Endodermal cell (in vitro differentiated cells): ENCODE measurements at regions not wholly inside any gene's neighbourhood (a gene's known extent, or its start where the extent isn't known, plus 50 kb on each side); places are given as distances from the start of the nearest gene placed in this dataset.

Experiments
- DNase-seq: peaks from one replicate; pipeline ENCODE4 v3.0.0-alpha.2; 2017
- H3K27ac ChIP-seq: 2 replicates; pipeline ENCODE4 v1.5.1; 2013; ENCODE audit warnings: mild to moderate bottlenecking, low read depth, low read length, moderate library complexity
- H3K27me3 ChIP-seq: 2 replicates; pipeline ENCODE4 v1.6.1; 2013; ENCODE audit warnings: mild to moderate bottlenecking, low read length, moderate library complexity; ENCODE audit not compliant: insufficient read depth, control insufficient read depth, poor library complexity, severe bottlenecking
- H3K36me3 ChIP-seq: 2 replicates; pipeline ENCODE4 v1.7.0; 2013; ENCODE audit warnings: mild to moderate bottlenecking, low read length, moderate library complexity; ENCODE audit not compliant: control insufficient read depth, insufficient read depth
- H3K4me1 ChIP-seq: one replicate; pipeline ENCODE4 v1.7.0; 2013; ENCODE audit warnings: low read length; ENCODE audit not compliant: control insufficient read depth, insufficient read depth
- H3K4me3 ChIP-seq: 2 replicates; pipeline ENCODE4 v1.5.1; 2013; ENCODE audit warnings: mild to moderate bottlenecking, low read length, moderate library complexity
- H3K9ac ChIP-seq: 2 replicates; pipeline ENCODE4 v1.6.1; 2013; ENCODE audit warnings: mild to moderate bottlenecking, low read length, moderate library complexity; ENCODE audit not compliant: poor library complexity, severe bottlenecking; ENCODE audit errors: extremely low read depth
- H3K9me3 ChIP-seq: 2 replicates; pipeline ENCODE4 v1.6.1; 2013; ENCODE audit warnings: mild to moderate bottlenecking, low read length, moderate library complexity; ENCODE audit not compliant: control insufficient read depth
- H3K27ac Mint-ChIP-seq: 2 replicates; pipeline ENCODE4 v1.8.0; 2020; ENCODE audit warnings: mixed read lengths
- H3K27me3 Mint-ChIP-seq: 2 replicates; pipeline ENCODE4 v1.8.0; 2021; ENCODE audit warnings: mild to moderate bottlenecking, mixed read lengths; ENCODE audit not compliant: insufficient read depth
- H3K36me3 Mint-ChIP-seq: 2 replicates; pipeline ENCODE4 v1.8.0; 2020; ENCODE audit warnings: low read depth, mixed read lengths
- H3K4me1 Mint-ChIP-seq: 2 replicates; pipeline ENCODE4 v1.8.0; 2020; ENCODE audit warnings: mixed read lengths
- H3K4me3 Mint-ChIP-seq: 2 replicates; pipeline ENCODE4 v1.8.0; 2020; ENCODE audit warnings: mild to moderate bottlenecking, moderate library complexity, mixed read lengths
- H3K9me3 Mint-ChIP-seq: 2 replicates; pipeline ENCODE4 v1.8.0; 2020; ENCODE audit warnings: mild to moderate bottlenecking, mixed read lengths
- CTCF ChIP-seq: fragments of 200-600 bp; sonication (generic); conservative IDR thresholded peaks from 2 replicates; pipeline ENCODE4 v1.5.0; 2021; ENCODE audit warnings: antibody characterized with exemption, mild to moderate bottlenecking
- WGBS, 2 experiments: methylation state at CpG; one replicate each; pipeline versions ENCODE4 v1.1.5 to v1.1.7; 2013; ENCODE audit warnings: missing lambda C conversion rate in 2 of 2, mixed read lengths in 1 of 2; ENCODE audit not compliant: insufficient coverage in 1 of 2, insufficient read length in 1 of 2; 5-methylcytosine and 5-hydroxymethylcytosine counted together

GRCh38 chr17:77829843-77830799 is 128.4 kb upstream of the TNRC6C start:
- no peak overlapping the region for H3K4me3 Mint-ChIP-seq
- Histone ChIP-seq H3K4me3 (no peak overlapping the region), H3K9ac (no peak overlapping the region), H3K27me3 (no peaks in the 10 kb centered on the region), H3K4me1 (peaks cover 12% of the 10 kb centered on the region), H3K9me3 (no peaks in the 10 kb centered on the region), H3K36me3 (no peaks in the 10 kb centered on the region), H3K27ac (peak overlapping the region; percentile 10)
- WGBS, 2 experiments = 64 to 73% methylated on average over 5 to 15 of the region's 16 CpGs
- peak; percentile 58 for DNase-seq
- no peak overlapping the region for H3K27ac Mint-ChIP-seq
- TF ChIP-seq CTCF = no peak
- peaks cover 8% of the 10 kb centered on the region for H3K27me3 Mint-ChIP-seq
- H3K4me1 Mint-ChIP-seq = peaks cover 18% of the 10 kb centered on the region
- no peaks in the 10 kb centered on the region for H3K36me3 Mint-ChIP-seq
- no peaks in the 10 kb centered on the region for H3K9me3 Mint-ChIP-seq

- H3K9ac ChIP-seq = no peak overlapping the region
Observed at GRCh38 chr17:77830816-77831473, 127.6 kb upstream of the TNRC6C start.

More at GRCh38 chr17:77830816-77831473, 127.6 kb upstream of the TNRC6C start:
- H3K4me1 ChIP-seq = peaks cover 12% of the 10 kb centered on the region
- peaks cover 2% of the 10 kb centered on the region for H3K27me3 Mint-ChIP-seq
- peak overlapping the region; percentile 61 for H3K27ac ChIP-seq
- peak; percentile 50 for DNase-seq
- H3K9me3 ChIP-seq = no peaks in the 10 kb centered on the region
- peaks cover 20% of the 10 kb centered on the region for H3K4me1 Mint-ChIP-seq
- H3K27ac Mint-ChIP-seq = no peak overlapping the region
- no peaks in the 10 kb centered on the region for H3K36me3 ChIP-seq
- no peaks in the 10 kb centered on the region for H3K27me3 ChIP-seq
- WGBS, 2 experiments = 71 to 87% methylated on average over 3 to 15 of the region's 17 CpGs
- no peaks in the 10 kb centered on the region for H3K36me3 Mint-ChIP-seq
- no peak overlapping the region for H3K4me3 ChIP-seq
- TF ChIP-seq CTCF = no peak
- no peak overlapping the region for H3K4me3 Mint-ChIP-seq
- H3K9me3 Mint-ChIP-seq = no peaks in the 10 kb centered on the region
